SW480 (cell line): ENCODE measurements at regions not wholly inside any gene's neighbourhood (a gene's known extent, or its start where the extent isn't known, plus 50 kb on each side); places are given as distances from the start of the nearest gene placed in this dataset.

Source experiments
- DNase-seq: peaks from one replicate; pipeline ENCODE4 v3.0.0-alpha.2; 2016; ENCODE audit warnings: low spot score

DNA sequence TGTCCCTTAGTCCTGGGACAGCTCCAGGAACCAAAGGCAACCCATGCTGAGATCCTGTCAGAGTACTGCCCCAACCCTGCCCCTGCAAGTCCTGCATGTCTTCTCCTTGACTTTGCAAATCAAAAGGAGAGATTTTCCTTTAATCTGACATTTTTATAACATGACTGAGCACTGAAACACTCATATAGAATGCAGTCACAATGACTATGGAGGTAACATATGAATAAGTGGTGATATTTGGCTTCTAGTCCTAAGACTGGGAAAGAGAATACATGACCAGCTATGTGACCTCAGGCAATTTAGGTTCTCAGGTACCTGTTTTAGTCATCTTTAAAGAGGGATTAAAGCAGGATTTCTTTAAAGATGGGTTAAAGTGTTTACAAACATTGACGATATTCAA lies 941.6 kb upstream of the CDH8 start:
- DNase-seq: no peak

GRCh38 chr16:62974424-62974823 lies 938.2 kb upstream of the CDH8 start:
- no peak for DNase-seq

GRCh38 chr16:62970851-62971250 lies 934.6 kb upstream of the CDH8 start:
- DNase-seq: no peak

GRCh38 chr16:62969711-62970318 lies 933.6 kb upstream of the CDH8 start:
- no peak for DNase-seq

DNA sequence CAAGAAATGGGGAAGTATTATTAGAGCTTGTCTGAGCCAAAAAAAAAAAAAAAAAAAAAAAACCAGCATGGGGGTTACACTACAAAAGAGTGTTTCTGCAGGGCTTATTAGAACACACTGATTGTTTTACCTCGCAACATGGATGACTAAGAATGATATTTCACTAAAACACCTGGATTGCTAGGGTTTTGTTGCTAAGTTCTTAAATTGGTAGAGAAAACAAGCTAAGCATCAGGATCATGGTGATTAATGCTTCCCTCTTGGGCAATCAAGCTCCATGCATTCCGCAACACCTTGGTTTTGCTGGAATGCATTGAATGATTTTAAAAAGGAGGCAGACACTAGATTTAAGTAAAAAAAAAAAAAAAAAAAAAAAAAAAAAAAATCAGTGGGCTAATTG lies 931.4 kb upstream of the CDH8 start:
- DNase-seq: no peak

DNA sequence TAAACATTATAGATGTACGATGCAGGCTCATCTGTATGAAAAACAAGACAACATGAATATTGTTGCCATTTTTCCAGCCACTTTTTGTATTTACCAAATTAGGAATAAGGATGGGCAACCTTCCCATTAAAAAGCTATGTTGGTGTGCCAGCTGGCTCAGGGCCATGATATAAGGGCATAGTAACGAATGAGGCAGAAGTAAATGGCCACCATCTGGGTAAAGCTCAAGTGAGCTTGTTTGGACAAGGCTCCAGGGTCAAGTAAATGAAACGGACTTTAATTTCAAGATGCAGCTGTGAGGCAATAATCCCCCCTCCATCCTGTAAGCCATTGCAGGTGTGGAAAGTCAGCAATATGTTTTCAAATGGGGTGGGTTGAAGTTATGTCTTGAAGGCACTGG lies 930.9 kb upstream of the CDH8 start:
- DNase-seq: no peak

DNA sequence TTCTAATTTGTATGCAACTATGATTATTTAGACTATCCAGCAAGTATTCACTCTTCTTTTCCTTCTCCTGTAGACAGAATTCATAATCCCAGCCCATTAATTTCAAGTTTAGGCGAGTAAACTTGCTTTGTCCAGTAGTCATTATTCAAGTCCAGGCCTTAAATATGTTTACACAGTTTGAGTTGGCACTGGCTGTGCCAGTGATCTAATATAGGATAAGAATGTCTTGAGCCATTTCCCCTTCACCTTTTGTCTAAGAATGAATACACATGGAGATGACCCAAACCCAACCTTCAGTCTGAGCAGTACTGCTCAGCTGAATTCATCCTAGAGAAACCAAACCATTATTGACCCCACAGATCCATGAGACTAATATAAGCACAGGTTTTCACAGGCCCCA lies 930.4 kb upstream of the CDH8 start:
- no peak for DNase-seq

GRCh38 chr16:62965831-62966230 lies 929.6 kb upstream of the CDH8 start:
- DNase-seq: no peak

- DNase-seq: no peak
These were observed 927.6 kb upstream of the CDH8 start for GRCh38 chr16:62963846-62964245.

DNA sequence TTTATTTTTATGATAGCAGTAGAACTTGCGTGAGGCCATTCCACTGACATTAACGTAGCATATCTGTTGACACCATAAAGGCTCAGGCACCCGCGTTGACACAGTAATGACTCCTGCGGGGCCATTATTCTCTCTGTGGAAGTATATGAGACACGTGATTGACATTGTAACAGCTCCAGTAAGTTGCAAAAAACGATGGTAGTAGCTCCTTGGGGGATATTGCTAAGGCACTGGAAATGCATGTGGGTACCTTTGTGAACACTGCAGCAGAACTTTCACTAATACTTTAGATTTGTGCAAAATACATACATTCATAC lies 918.8 kb upstream of the CDH8 start:
- no peak for DNase-seq

DNA sequence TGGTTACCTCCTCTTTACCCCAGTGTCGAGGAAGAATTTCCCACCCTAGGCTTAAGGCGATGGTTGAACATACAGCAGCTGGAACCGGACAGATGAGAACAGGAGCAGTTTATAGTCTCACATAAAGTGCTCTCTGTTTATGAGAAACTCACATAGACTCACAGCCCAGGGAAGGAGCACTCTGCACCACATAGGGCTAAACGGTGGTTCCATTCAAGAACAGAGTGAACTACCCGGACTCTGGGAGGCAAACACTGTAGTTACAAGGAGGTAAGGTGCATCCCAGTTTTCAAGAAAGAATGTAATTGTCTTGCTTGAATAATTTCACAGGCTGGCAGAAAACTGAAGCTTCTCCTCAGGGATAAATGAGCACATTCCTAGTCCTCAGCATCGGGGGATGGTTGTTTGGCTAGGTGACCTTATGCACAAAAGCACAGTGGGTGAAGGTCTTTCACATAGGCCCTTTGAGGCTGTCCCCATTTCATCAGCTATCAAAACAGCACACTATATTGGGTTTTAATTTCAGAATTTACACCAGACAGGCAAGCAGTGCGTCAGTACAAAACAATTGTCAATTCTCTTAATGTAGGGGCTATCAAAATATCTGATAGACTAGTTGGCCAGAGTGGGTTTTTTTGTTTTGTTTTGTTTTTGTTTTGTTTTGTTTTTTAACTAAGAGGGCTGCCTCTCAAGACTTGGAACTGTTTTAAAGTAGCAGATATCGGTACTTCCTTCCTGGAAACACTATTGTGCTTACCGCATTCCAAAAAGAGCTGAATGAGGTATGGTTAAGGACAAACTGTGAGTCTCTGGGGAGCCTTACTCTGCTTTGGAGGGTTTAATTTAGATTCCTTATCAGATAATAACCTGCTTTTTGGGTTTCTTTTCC lies 918.1 kb upstream of the CDH8 start:
- no peak for DNase-seq

DNA sequence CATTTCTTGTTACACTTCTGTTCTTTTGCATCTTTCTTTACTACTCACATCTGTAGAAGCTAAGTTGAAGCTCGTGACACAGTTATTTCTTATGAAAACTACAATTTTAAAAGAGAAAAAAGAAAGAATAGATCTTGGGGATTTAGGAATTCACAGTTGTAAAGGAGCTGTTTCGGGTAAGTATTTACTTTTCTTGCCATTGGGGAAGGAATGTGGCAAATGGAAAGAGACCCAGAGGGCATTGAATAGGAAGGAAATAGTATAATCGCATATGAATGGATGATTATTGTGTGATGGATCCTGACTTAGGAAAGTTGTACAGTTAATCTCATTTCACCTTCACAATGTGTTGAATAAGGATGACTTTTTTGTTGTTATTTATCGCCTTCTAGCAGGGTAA lies 914.1 kb upstream of the CDH8 start:
- no peak for DNase-seq

DNA sequence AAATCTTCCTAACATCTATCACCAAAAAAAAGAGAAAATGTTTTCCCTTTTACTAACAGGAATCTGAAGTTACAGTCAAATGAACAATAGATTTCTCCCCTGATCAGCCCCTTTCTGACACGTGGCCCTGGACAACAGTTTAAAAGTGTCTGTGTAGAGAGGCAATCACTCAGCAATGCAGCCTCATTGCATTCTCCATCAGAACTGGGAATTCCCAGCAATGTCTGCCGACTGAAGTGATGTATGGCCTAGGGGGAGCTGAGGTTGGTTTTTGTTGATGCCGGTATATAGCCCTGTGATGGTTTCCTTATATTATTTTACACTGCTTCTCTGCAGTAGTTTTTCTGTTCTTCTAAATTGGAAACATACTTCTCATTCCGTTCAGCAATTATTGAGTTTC lies 904.3 kb upstream of the CDH8 start:
- no peak for DNase-seq

DNA sequence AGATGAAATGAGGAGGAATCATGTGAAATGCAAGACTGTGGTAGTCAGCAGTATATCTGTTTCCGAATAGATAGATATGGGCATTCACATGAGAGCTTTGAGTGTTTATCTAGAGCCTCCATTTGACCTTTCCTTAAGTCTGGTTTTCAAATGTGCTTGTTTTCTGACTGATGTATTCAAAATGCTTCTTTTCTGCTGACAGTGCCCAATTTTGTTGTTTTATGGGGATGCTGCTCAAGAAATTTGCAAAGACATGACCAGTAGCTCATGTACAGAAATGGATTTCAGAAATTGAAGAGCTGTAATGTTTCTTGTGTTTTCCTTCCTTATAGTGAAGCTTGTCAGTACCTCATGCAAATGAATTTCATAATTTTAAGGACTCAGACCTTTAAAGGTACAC lies 903.4 kb upstream of the CDH8 start:
- DNase-seq: no peak

DNA sequence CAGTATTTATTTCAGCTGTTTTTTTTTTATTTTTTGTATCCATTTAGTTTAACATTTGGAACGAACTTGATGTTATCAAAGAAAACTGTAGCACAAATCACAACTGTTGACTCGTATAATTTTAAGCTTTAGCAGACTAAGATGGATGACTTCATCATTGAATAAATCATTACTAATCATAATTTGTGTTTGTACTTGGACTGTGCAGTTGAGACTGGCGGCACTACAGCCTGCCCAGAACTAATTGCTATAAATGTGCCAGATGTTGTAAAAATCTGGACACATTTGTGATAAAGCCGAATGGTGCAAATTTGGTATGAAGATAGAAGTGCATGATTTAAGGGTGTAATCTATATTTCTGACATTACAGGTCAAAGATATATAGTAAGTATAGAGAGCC lies 897.7 kb upstream of the CDH8 start:
- no peak for DNase-seq

DNA sequence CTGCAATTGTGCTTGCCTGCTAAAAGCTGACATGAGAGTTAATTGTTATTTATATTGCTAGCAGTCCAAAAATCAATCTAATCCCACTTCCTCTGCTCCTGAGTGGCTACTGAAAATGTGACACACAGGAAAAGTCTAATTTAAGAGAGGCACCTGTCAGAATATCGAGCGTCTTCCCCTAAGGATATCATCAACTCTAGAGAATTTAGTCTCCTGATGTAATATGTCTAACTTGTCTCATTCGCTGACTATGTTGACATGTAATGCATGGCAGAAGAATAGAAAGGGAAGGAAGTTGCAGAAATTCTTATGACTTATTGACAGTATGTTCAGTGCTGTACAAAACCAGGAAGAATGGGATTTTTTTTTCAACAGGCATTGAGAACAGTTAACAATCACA lies 893.4 kb upstream of the CDH8 start:
- no peak for DNase-seq

GRCh38 chr16:62927122-62927521 lies 890.9 kb upstream of the CDH8 start:
- no peak for DNase-seq

DNA sequence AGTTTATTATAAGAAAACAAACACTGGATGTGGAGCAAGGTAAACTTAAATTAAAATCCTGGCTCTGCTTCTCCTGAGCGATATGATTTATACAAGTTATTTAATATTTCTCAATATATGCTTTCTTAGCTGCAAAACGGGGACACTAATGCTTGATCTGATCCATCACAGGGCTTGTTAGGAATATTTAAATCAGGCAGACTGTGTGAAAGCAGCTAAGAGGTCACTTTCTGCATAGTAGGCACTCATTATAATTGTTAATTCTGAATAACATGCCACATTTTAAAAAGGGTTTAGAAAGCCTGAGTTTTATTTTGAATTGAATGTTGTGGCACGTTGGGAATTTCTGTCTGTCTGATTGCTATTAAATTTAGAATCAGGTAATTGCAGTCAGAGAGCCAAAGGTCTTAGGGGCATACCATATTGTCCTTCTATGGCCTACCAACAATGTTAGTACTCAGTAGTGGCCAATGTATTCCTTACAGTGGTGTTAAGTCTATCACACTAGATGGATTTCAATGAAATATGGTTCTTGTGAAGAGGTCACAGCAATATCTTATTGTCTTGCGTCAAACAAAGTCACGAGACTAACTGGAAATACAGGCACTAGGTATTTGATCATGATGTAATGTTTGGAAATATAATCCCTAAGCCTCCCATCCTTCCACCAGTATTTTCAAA lies 890.0 kb upstream of the CDH8 start:
- no peak for DNase-seq

GRCh38 chr16:62921904-62922303 lies 885.7 kb upstream of the CDH8 start:
- no peak for DNase-seq

DNA sequence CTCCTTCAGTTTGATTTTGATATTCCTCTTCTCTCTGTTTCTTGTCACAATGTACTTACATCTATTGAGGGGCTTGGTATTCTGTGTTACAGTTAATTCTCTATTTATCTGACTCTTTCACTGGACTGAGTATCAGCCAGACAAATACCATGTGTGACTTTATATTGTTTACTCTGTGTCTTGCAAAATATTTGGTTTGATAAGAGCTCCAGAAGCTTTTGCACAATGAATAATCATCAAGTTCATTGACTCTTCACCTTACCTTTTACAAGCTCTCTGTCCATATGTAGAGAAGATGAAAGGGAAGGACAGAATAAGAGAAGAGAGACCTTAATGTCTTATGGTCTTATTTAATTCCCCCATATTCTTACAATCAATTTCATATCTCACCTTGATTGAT lies 877.7 kb upstream of the CDH8 start:
- DNase-seq: no peak

- DNase-seq: no peak
These were observed 877.1 kb upstream of the CDH8 start for GRCh38 chr16:62913333-62913732.

GRCh38 chr16:62909597-62909996 lies 873.4 kb upstream of the CDH8 start:
- DNase-seq: no peak

DNA sequence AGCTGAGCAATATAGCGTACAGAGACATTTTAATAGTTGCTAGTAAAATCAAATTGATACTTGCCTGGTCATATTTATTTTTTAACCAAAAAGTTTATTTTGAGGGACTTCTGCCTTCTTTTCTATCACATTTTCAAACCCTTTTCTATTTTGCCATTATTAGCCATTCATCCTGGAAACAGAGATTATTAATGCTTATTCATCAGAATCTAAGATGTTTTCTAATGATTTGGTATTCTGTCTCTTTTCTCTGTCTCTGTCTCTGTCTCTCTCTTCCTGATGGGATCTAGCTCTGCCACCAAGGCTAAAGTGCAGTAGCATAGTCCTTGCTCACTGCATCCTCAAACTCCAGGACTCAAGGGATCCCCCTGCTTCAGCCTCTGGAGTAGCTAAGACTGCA lies 871.3 kb upstream of the CDH8 start:
- DNase-seq: no peak
